ENCODE measurements at regions not wholly inside any gene's neighbourhood (a gene's known extent, or its start where the extent isn't known, plus 50 kb on each side); places are given as distances from the start of the nearest gene placed in this dataset.

GRCh38 chr20:11766961-11767360, 150.7 kb upstream of the BTBD3 start:
- no peak overlapping the region for H3K4me3 ChIP-seq (ENCODE audit: control insufficient read depth, low read depth, low read length)
- TF ChIP-seq, protein P1, sequence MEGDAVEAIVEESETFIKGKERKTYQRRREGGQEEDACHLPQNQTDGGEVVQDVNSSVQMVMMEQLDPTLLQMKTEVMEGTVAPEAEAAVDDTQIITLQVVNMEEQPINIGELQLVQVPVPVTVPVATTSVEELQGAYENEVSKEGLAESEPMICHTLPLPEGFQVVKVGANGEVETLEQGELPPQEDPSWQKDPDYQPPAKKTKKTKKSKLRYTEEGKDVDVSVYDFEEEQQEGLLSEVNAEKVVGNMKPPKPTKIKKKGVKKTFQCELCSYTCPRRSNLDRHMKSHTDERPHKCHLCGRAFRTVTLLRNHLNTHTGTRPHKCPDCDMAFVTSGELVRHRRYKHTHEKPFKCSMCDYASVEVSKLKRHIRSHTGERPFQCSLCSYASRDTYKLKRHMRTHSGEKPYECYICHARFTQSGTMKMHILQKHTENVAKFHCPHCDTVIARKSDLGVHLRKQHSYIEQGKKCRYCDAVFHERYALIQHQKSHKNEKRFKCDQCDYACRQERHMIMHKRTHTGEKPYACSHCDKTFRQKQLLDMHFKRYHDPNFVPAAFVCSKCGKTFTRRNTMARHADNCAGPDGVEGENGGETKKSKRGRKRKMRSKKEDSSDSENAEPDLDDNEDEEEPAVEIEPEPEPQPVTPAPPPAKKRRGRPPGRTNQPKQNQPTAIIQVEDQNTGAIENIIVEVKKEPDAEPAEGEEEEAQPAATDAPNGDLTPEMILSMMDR (conservative IDR thresholded peaks at IDR 0.05; ENCODE audit: control insufficient read depth, insufficient read depth, low read depth, low read length): no peak
- no peak for DNase-seq (ENCODE audit: low read depth)

DNA sequence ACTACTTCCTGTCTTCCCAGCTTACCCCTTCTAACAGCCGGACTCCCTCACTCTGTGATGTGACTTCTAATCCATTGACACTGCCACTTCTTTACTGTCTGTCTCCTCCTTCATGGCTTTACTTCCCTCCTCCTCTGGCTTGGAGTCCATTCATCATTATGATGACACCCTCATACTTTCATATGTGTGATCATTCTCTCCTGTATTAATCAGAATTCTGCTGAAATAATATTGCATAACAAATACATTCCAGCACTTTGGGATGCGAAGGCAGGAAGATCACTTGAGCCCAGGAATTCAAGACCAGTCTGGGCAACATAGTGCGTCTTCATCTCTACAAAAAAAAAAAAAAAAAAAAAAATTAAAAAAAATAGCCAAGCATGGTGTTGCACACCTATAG, 147.9 kb upstream of the BTBD3 start:
- DNase-seq (ENCODE audit: low read depth): no peak
- no peak overlapping the region for H3K4me3 ChIP-seq (ENCODE audit: control insufficient read depth, low read depth, low read length)
- TF ChIP-seq, protein P1 (conservative IDR thresholded peaks at IDR 0.05; ENCODE audit: control insufficient read depth, insufficient read depth, low read depth, low read length): no peak

- DNase-seq (ENCODE audit: low read depth): no peak
- H3K4me3 ChIP-seq (ENCODE audit: control insufficient read depth, low read depth, low read length): no peak overlapping the region
- TF ChIP-seq, protein P1 (conservative IDR thresholded peaks at IDR 0.05; ENCODE audit: control insufficient read depth, insufficient read depth, low read depth, low read length): no peak
These were observed 145.4 kb upstream of the BTBD3 start for GRCh38 chr20:11772226-11772730.

DNA sequence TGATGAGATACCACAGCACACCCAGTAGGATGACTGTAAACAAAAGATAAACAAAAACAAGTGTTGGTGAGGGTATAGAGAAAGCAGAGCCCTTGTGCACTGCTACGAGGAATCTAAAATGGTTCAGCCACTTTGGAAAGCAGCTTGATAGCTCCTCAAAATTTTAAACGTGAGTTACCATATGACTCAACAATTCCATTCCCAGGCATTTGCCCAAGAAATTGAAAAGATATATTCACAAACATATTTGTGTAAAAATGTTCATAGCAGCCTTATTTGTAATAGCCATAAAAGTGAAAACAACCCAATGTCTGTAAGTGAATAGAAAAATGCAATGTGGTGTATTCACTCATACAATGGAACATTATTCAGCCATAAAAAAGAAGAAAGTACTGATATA, 141.0 kb upstream of the BTBD3 start:
- TF ChIP-seq, protein P1 (conservative IDR thresholded peaks at IDR 0.05; ENCODE audit: control insufficient read depth, insufficient read depth, low read depth, low read length): no peak
- peak; percentile 2 for DNase-seq (ENCODE audit: low read depth)
- H3K4me3 ChIP-seq (ENCODE audit: control insufficient read depth, low read depth, low read length): no peak overlapping the region

DNA sequence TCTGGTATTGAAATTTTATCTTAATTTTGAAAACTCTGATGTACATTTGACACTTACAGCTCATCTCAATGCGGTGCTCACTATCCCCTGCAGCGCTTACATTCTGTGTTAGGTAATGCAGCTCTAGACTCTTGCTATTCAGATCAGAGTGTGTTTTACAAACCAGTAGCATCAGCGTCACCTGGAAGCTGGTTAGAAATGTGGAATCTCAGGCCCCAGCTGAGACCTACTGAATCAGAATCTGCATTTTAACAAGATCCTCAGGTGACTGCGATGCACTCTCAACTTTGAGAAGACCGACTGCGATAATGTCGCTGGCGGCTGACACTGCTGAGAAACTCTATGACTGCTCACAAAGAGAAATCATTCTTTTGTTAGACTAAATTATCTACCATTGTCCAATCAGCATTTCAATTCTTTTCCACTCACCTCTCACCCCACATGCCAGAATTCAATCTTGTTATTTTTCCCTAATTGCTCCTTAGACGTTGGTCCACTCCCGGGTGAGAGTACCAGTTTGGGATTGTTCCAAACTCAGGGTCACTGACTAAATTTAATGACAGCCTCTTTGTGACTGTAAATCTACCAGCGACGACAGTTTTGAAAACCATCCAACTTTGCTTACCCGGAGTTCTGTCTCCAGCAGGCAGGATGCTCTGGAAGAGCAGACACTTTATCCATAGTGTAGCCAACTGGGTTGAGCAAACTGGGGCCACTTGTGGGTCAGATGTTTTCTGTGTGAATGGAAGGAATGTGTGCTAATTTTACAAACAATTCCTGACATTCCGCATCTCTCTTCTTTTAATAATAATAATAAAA, 140.1 kb upstream of the BTBD3 start:
- DNase-seq (ENCODE audit: low read depth): peak; percentile 18
- TF ChIP-seq, protein P1 (conservative IDR thresholded peaks at IDR 0.05; ENCODE audit: control insufficient read depth, insufficient read depth, low read depth, low read length): no peak
- no peak overlapping the region for H3K4me3 ChIP-seq (ENCODE audit: control insufficient read depth, low read depth, low read length)

- TF ChIP-seq, protein P1 (conservative IDR thresholded peaks at IDR 0.05; ENCODE audit: control insufficient read depth, insufficient read depth, low read depth, low read length): no peak
- no peak for DNase-seq (ENCODE audit: low read depth)
- no peak overlapping the region for H3K4me3 ChIP-seq (ENCODE audit: control insufficient read depth, low read depth, low read length)
These were observed 139.5 kb upstream of the BTBD3 start for GRCh38 chr20:11778206-11778570.

Data from fibroblast of mammary gland (primary cell).